HG02938 (cell line): ENCODE measurements at regions not wholly inside any gene's neighbourhood (a gene's known extent, or its start where the extent isn't known, plus 50 kb on each side); places are given as distances from the start of the nearest gene placed in this dataset.
"Not testable (repeated sequence)": the region's sequence is repeated elsewhere in the genome, so short reads cannot be mapped to it uniquely, and the experiment has no call there.

Experiments
- ATAC-seq: cut with Tn5 transposase; IDR thresholded peaks from one replicate; pipeline ENCODE4 v1.9.1; 2021; ENCODE audit warnings: mild to moderate bottlenecking, moderate library complexity; ENCODE audit not compliant: unreplicated experiment

DNA sequence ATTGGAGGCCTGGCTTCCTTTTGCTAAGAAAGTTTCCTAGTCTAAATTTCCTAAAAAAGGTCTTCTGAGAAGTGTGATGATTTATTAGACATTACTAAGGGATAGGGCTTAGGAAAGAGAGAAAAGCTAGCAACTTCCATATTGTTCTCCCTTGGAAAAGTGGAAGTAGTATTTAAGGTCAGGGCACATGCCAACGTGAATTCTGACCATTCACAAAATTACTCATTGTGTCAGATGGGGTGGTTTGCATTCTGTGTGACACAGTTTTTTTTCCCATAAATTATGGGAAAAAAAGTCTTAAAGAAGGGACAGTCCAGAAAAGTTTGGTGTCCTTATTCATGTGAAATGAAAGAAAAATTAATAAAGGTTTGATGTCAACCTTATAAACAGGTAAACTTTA lies 110.0 kb upstream of the ARRDC3 start:
- no peak for ATAC-seq

DNA sequence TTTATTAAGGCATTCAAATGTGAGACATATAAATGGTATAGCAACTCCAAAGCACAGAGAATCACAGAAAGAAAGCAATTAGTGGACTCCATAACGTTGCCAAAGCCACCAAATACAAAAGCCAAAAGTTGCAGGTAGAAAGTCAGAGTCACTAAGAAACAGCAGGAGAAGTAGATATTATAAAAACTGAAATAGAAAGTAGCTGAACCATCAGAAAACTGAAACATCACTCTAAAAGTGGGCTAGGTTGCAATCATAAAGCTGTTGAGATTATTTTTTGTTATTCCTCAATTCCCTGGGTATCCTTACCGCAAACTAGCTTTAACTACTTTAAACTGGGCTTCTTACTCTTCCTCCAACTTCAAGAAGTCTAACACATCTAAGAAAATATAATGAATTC lies 108.1 kb upstream of the ARRDC3 start:
- no peak for ATAC-seq

DNA sequence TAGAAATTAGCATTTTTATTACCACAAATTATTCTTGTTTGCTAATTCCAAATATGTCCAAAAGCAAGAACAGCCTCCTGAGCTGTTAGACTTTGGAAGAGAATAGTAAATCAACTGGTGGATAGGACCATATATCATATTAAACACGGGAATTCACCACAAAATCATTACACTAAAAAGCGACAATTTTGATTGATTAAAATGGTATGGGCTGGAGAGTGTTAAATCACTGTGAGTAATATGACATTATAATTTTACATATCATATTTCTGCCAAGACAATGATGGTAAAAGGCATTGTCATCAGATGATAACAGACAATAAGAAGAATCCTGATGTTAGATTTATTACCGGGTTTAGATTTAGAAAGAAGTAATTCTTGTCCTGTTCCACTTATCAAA lies 107.2 kb upstream of the ARRDC3 start:
- no peak for ATAC-seq

DNA sequence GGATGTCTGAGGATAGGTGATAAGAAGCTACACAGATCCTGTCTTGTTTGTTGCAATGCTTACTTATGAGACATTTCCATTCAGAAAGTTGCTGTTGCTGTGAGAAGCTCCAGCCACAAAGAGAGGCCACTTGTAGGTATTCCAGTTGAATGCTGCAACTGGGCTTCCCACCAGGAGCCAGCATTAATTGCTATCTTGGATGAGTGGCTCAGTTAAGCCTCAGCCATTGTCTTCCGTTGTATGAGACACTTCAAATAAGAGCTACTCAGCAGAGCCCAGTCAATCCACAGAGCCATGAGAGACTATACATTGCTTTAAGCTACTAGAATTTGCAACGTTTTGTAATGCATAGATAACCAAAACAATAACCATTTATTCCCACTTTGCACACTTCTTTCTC lies 104.3 kb upstream of the ARRDC3 start:
- no peak for ATAC-seq

DNA sequence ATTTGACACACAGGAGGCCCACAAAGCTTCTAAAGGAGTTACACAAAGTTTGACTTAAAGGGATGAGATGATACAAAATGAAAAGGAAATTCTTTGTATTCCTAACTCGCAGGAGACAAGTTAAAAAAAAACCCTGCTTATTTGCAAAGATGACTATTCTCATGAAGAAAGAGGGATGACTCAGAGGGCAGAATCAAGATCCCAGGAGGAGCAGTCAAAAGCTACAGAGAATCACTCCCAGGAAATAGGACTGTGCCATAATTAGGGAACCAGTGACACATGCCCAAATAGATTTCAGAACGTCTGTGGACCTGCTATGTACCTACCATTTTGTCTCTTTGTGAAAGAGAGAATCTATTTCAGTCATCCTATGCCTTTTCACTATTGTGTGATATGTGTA lies 103.5 kb upstream of the ARRDC3 start:
- ATAC-seq: no peak

DNA sequence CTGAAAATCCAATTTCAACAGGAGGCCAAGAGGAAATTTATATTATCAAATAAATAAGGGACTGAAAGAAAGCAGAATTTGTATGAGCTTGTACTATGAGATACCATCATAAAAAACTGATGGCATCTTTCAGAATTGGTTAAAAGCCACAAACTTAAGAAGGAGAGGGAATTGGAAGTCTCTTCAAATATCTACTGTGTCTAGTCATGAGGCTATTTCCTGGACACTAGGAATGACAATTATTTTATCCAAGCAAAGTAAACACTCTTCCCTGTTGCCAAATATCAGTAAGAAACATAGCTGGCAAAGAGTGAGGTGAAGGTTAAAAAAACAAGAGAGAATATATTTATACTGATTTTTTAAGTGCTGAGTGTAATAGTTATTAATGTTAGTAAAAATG lies 101.5 kb upstream of the ARRDC3 start:
- ATAC-seq: no peak

DNA sequence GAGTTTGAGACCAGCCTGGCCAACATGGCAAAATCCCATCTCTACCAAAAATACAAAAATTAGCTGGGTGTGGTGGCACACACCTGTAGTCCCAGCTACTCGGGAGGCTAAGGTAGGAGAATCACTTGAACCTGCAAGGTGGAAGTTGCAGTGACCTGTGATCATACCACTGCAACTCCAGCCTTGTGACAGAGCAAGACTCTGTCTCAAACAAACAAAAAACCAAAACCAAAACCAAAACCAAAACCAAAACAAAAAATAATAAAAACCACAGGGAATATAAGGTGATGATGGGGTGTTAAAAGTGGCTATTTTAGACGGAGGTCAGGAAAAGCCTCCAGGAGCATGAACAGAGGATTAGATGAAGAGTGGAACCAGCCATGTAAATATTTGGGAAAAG lies 96.3 kb upstream of the ARRDC3 start:
- peak; percentile 50 for ATAC-seq

DNA sequence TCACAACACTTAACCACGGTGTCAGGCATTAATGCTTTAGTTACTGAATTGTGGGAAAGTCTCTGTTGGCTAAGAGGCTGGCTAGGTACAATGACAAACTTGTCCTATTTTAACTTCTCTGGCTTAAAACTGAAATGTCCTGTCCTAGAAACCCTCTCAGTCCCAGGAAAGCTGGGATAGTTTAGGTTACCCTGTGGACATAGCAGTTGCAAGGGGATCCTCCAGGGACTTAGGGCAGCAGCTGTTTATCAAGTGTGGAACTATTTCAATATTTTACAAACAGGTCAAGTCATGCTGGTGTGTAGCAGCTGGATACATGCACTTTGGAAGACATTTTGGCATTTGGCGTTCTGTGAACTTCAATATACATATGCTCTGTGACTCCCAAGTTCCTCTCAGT lies 95.0 kb upstream of the ARRDC3 start:
- no peak for ATAC-seq

DNA sequence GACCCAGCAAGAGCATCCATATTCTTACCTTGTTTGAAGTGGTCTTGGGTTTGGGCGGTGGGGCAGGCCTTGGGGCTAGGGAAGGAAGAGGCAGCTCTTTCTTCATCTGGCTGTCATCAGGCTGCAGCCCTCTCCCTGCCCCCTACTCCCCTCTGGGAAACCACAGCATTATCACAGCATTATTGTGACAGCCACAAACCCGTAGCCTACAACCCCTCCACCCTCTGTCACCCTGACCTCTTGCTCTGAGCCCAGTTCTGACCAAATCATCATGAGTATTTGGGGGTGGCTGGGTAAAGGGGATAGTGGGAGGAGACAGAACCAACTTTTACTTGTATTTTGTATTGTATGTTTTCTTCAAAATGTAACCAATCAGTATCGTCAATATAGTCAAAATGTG lies 94.3 kb upstream of the ARRDC3 start:
- ATAC-seq: no peak

DNA sequence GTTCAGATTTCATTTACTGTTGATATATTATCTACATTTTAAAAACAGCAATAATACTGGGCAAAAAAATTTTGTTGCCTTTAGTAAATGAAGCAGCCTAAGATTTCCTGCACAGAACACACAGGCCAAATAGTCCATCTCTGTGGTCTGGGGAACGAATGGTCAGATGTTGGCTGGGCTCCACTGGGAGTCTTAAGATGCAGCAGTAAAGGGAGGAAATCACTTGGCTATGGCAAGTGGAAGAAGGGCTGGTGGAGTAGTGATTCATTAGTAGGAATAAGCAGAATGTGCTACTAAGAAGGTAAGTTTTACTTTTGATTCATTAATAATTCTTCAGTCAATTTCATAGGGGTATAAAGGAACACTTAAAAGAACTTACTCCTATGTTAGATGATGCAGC lies 91.1 kb upstream of the ARRDC3 start:
- ATAC-seq: no peak

DNA sequence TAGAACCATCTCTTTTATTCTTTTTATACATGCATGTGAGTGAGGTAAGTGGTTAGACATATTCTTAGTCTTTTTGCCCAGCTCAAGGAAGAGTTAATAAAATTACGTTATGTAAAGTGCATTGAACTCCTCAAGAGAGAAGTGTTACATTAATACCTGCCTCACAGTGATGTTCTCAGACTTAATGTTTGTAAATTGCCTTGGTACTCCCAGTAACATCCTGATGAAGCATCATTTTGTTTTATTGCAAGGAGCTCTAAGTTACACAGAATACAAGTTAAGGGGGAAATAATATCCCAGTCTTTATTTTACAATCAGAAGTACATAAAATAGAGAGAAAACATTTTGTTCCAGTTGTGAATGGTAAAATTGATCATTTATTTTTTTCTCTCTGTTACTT lies 89.5 kb upstream of the ARRDC3 start:
- no peak for ATAC-seq

DNA sequence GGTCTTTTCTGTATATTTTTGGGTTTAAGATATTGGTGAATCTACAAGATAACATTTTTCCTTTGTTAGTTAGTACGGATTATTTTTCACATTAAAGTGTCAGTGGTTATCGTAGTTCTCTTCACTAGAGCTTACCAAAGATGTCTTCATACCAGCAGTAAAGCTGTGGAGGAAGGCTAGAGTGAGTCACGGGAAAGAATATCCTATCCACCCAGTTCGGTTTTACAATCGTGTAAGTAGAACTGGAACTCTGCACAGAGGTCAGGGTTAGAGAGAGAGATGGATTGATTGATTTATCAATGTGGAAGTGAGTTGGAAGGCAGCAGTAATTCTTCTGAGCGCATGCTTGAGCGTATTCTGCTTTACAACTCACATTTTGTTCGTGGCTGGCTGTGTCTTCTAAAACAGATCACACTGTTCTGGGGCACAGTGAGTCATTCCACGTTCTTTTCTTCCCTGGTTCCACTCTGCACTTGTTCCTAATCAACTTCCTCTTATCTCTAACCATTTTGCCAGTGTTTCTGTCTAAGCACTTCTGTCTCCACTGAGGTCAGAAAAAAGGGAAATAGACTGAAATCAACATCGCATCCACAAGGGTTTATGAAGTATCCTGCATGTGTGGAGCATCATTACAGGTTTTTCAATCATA lies 86.5 kb upstream of the ARRDC3 start:
- no peak for ATAC-seq

DNA sequence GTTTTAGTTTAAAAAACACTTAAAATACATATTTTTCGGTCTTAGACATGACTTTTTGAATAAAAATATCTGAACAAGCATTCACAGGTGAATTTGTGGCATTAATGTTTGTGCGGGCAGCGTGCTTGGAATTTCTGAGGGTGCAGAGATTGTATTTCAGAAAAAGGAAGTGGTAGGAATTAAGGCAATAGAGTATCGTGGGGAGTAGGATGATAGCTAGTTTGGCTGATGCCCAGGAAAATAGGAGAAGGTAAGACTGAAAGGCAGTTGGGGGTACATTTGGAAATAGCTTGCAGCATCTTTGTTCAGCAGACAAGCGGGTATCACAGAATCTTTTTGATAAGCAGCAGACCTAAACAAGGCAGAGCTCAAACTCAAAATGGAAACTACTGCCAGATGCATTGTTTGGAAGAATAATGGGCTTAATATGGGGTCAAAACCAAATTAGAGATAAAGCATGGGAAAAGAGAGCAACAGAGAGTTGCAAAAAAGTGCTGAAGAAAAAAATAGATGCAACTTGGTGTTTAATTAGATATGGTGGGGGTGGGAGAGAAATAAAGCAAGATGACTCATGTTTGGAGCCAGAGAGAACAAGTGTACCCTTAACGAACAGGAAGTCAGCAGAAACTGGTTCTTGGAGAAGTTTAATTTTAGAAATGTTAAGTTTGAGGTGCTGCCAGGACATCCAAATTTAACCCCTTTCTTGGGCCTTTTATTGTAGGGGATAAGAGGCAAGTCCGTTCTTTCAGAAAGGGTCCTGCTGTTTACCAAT lies 85.7 kb upstream of the ARRDC3 start:
- no peak for ATAC-seq

DNA sequence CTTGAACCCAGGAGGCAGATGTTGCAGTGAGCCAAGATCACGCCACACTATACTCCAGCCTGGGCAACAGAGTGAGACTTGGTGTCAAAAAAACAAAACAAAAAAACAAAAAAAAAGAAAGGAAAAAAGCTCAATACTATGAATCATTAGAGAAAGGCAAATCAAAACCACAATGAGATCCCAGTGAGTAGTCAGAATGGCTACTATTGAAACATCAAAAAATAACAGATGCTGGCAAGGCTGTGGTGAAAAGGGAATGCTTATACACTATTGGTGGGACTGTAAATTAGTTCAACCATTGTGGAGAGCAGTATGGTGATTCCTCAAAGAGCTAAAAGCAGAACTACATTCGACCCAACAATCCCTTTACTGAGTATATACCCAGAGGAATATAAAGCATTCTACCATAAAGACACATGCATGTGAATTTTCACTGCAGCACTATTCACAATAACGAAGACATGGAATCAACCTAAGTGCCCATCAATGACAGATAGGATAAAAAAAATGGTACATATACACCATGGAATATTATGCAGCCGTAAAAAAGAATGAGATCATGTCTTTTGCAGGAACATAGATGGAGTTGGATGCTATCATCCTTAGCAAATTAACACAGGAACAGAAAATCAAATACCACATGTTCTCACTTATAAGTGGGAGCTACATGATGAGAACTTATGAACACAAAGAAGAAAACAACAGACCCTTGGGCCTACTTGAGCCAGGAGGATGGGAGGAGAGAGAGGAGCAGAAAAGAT lies 81.9 kb upstream of the ARRDC3 start:
- no peak for ATAC-seq

DNA sequence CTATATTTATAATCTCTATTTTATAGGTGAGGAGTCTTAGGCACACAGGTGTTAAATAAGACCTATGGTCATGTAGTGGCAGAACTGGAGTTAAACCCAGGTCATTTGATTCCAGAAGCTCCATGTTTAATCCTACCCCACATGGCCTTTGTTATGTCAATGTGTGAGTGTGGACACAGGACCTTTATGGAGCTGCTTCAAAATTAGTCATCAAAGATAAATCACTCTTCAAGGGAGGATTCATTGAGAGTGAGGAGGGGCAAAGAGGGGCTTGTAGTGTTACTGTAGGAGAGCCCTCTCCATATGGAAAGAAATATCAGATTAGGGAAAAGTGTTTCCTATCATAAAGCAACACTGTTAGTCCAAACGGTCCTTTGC lies 74.6 kb upstream of the ARRDC3 start:
- ATAC-seq: no peak

DNA sequence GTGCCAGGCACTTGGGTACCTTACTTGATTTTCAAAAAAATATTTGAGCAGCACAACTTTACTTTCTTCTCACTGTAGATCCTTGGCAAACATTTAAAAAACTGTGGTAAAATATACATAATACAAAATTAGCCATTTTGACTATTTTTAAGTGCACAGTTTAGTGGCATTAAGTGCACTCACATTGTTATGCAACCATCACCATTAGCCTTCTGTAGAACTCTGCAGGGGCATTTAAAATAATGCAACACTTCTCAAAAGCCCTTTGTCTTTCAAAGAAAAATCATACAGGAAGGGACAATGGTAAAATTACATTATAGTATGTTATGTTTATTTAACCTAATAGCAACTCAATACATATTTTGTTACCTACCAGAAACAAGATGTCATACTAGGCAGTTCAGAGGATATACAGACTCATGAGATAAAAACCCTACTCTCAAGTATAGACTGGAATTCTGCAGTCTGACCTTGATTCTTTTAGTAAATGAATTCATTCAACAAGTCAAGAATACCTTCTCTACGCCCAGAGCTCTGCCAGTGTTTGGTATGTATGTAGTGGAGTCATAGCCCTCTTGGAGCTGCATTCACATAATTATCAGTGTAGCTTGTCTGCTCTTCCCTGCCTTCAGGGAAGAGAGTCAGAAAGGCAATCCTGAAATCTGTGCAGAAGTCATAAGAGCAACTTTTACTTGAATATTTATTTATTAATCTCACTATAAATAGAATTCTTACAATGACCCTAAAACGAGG lies 74.0 kb upstream of the ARRDC3 start:
- ATAC-seq: no peak

DNA sequence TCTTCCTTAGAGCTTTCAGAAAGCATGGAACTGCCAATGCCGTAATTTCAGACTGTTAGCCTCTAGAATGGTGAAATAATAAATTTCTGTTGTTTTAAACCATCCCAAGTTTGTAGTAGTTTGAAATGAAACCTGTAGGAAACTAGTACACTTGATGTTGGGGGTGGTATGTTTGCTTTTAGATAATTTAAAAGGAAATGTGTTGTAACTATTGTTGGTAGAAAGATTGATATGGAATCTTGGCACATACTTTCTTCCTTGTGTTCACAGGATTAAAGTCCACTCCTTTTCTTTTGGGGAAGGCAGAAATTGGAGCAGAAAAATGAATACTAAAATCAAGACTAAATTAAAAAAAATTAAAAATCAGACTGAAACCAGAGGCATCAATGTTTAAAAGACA lies 66.0 kb upstream of the ARRDC3 start:
- no peak for ATAC-seq

DNA sequence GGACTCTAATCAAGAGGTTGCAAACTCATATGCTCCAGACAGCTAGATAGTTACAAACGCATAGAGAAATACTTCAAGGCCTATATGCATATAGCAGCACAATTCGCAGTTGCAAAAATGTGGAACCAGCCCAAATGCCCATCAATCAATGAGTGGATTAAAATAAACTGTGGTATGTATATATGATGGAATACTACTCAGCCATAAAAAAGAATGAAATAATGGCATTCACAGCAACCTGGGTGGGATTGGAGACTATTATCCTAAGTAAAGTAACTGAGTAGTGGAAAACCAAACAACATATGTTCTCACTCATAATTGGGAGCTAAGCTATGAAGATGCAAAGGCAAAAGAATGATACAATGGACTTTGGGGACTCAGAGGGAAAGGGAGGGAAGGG lies 65.0 kb upstream of the ARRDC3 start:
- ATAC-seq: not testable (repeated sequence)

DNA sequence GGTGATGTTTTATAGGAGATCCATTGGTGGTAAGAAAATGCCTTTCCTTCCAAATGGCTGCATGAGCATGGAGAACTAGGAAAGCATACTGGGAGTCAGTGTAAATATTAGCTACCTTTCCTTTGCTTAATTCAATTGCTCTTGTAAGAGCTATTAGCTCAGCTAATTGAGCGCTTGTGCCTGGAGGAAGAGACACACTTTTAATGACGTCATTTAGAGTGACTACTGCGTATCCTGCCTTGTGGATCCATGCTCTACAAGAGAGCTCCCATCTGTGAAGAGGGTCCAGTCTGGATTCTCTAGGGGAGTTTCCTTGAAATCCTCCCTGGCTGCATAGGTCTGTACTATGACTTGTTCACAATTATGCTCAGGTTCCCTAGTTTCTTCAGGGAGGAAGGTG lies 63.8 kb upstream of the ARRDC3 start:
- not testable (repeated sequence) for ATAC-seq

DNA sequence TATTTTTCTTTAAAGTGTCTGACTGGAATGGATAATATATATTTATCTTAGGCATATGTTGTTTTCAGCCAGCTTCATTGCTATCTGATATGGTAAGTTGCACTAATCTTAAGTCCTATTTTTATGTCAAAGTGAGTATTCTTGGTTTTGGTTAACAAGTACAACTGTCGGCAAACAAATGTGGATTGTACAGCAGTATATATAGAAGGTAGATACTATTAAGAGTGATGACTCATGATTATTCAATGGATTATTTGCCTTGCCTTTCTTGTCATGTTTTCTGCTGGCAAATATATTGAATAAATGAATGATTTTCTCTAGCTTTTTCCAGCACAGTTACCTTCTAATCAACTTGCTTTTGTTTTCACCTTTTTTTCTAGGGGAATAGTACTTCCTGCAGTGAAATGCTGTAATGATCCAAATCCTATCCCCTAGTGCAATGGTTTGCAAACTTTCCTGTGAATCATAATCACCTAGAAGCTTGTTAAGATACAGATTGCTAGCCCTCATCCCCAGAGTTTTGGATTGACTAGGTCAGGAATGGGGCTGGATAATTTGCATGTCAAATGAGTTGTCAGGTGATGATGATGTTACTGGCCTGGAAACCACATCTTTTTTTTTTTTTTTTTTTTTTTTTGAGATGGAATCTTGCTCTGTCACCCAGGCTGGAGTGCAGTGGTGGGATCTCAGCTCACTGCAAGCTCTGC lies 60.8 kb upstream of the ARRDC3 start:
- no peak for ATAC-seq

DNA sequence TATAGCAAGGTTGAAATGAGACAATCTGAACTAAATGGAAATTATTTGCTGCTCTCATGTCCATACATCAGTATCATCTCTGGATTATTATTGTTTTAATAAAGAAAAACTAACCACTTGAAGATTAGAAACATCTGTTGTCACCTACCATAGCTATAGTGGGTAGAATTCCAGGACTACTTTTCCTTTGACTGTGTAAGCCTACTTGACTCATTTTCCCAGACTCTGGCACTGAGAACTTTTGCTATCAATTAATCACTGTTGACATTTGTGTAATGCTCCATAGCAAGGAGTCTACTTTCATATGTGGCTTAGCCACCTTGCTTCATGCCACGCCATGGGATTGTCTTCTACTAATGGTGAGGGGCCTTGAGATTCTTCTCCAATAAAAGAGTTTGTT lies 59.9 kb upstream of the ARRDC3 start:
- ATAC-seq: no peak
